ENCODE measurements at regions not wholly inside any gene's neighbourhood (a gene's known extent, or its start where the extent isn't known, plus 50 kb on each side); places are given as distances from the start of the nearest gene placed in this dataset.

DNA sequence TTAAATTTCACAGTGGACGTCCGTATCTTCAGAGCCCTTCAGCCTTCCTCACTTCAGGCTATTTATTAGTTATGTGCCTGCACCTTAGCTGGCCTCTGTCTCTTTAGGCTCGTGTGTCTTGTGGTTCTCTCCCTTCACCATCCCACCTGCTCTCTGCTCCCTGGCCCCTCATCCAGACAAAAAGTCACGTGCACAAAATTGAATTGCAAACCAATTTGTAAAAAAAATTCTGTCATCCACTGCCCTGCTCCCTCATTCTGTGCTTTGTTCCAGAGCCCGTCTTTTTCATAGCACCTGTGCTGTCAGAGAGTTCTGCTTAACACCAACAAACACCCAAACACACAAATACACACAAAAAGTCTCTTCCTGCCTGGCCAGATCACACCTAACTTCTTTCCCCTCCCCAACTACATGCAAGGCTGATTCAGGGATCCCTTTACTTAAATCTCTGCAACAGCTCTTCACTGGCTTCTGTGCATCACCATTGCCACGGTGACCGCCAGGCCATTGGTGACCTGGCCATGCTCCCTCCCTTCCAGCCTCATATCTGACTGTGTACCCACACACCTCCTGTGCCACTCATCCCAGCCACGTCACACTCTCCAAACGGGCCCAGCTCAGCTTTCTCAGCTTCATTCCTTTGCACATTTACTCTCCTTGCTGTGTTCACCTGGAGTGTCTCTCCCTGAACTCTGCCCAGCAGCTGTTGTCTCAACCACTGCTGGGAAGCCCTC, 205.7 kb downstream of the TTC8 start:
- no peaks in the 10 kb centered on the region for H3K4me1 ChIP-seq (ENCODE audit: low read depth)
- H3K4me3 ChIP-seq = no peak overlapping the region
- TF ChIP-seq, protein P1, sequence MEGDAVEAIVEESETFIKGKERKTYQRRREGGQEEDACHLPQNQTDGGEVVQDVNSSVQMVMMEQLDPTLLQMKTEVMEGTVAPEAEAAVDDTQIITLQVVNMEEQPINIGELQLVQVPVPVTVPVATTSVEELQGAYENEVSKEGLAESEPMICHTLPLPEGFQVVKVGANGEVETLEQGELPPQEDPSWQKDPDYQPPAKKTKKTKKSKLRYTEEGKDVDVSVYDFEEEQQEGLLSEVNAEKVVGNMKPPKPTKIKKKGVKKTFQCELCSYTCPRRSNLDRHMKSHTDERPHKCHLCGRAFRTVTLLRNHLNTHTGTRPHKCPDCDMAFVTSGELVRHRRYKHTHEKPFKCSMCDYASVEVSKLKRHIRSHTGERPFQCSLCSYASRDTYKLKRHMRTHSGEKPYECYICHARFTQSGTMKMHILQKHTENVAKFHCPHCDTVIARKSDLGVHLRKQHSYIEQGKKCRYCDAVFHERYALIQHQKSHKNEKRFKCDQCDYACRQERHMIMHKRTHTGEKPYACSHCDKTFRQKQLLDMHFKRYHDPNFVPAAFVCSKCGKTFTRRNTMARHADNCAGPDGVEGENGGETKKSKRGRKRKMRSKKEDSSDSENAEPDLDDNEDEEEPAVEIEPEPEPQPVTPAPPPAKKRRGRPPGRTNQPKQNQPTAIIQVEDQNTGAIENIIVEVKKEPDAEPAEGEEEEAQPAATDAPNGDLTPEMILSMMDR (IDR thresholded peaks at IDR 0.05; ENCODE audit: low read depth, low read length) = no peak
- no peak overlapping the region for H3K27ac ChIP-seq
- H3K36me3 ChIP-seq = no peaks in the 10 kb centered on the region
- H3K9me3 ChIP-seq (ENCODE audit: low read depth) = no peaks in the 10 kb centered on the region
- peaks cover 56% of the 10 kb centered on the region for H3K27me3 ChIP-seq
- no peak for DNase-seq (ENCODE audit: low read depth in 1 of 2, low spot score in 1 of 2)

DNA sequence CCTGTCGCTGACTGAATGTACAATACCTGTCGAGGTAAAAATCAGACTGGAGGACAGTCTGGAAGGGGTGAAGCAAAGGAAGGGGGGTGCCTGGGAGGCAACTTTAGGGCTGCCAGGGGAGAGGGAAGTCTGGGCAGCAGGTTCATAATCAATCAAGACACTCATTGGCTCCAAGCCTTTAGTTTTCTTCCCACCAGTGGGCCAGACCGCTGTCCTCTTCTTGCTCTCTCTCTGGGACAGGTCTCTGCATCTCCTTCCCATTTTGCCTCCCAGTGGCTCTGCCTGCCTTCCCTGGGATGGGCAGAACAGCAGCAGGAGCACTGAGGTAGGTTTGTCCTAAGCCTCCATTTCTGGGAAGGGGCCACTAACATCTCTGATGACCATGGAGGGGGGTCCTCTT, 206.5 kb downstream of the TTC8 start:
- Histone ChIP-seq H3K4me1 (ENCODE audit: low read depth) (no peaks in the 10 kb centered on the region), H3K36me3 (no peaks in the 10 kb centered on the region), H3K4me3 (no peak overlapping the region), H3K9me3 (ENCODE audit: low read depth) (no peaks in the 10 kb centered on the region), H3K27me3 (peaks cover 48% of the 10 kb centered on the region), H3K27ac (no peak overlapping the region)
- DNase-seq (ENCODE audit: low read depth in 1 of 2, low spot score in 1 of 2) = no peak
- TF ChIP-seq, protein P1 (IDR thresholded peaks at IDR 0.05; ENCODE audit: low read depth, low read length) = no peak

DNA sequence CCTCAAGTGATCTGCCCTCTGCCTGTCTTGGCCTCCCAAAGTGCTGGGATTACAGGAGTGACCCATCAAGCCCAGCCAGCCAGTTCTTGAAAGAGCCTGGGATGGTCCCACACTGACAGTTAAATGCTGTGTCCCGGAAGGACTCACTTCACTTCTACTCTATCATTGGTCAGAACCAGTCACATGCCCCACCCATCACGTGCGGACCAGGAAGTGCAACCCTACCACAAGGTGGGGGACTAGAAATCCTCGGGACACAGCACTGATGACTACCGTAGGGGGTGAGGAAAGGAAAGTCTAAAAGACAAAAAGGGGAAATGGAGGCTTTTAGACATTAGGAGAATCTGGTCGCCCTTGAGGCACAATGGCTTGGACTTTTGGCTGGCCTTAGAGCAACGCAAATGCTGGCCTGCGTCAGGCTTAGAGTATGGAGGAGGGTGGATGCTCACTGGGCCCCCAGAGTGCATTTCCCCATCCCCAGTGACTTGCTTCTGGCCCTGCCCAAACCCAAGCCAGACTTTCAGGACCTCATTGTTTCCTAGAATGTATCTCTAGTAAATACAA, 207.7 kb downstream of the TTC8 start:
- Histone ChIP-seq H3K4me1 (ENCODE audit: low read depth) (no peaks in the 10 kb centered on the region), H3K27me3 (peaks cover 36% of the 10 kb centered on the region), H3K36me3 (no peaks in the 10 kb centered on the region), H3K27ac (no peak overlapping the region), H3K4me3 (no peak overlapping the region), H3K9me3 (ENCODE audit: low read depth) (no peaks in the 10 kb centered on the region)
- no peak for DNase-seq (ENCODE audit: low read depth in 1 of 2, low spot score in 1 of 2)
- TF ChIP-seq, protein P1 (IDR thresholded peaks at IDR 0.05; ENCODE audit: low read depth, low read length) = no peak

DNA sequence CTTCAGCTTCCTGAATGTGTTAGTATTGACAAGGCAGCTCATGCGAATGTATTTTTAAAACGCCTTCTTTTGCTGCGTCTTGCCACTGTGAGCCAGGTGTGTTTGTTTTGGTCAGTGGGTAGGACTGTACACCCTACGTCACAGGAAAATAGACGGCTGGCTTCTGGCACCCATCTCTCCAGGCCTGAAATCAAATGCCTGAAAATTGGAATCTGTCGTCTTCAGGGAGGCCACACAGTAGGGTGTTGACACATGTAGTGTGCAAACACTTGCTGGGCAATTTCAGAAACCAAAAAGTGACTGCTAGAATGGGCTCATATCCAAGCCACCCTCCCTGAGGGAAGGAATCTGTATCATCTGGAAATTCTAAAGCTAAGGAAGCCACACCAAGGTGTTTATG, 209.3 kb downstream of the TTC8 start:
- no peak overlapping the region for H3K27ac ChIP-seq
- H3K27me3 ChIP-seq = peaks cover 20% of the 10 kb centered on the region
- DNase-seq (ENCODE audit: low read depth in 1 of 2, low spot score in 1 of 2) = peak in 1 of 2 donors; percentile 23

DNA sequence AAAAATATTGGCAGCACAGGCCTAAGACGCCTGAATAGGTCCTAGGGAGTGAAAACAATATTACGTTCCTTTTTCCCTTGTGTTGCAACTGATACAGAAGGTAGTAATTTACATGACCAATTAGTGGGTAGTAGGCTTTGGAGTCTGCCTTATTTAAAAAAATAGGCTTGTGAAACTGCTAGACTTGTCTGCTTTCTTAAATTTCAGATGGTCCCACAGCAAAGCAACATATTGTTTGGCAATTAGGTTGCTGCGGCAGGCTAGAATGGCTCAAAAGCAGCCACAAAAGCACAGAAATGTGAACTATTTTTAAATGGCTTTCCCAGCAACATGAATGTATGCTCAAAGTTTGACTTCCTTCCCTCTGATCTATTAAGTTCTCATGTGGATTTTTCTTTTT, 211.9 kb downstream of the TTC8 start:
- H3K9me3 ChIP-seq (ENCODE audit: low read depth) = no peaks in the 10 kb centered on the region
- H3K4me1 ChIP-seq (ENCODE audit: low read depth) = no peaks in the 10 kb centered on the region
- DNase-seq (ENCODE audit: low read depth in 1 of 2, low spot score in 1 of 2) = no peak
- no peak overlapping the region for H3K27ac ChIP-seq
- peaks cover 3% of the 10 kb centered on the region for H3K27me3 ChIP-seq
- H3K36me3 ChIP-seq = no peaks in the 10 kb centered on the region
- no peak overlapping the region for H3K4me3 ChIP-seq
- TF ChIP-seq, protein P1 (IDR thresholded peaks at IDR 0.05; ENCODE audit: low read depth, low read length) = no peak

More for the DNA sequence above, 209.3 kb downstream of the TTC8 start:
- H3K36me3 ChIP-seq = no peaks in the 10 kb centered on the region
- TF ChIP-seq, protein P1 (IDR thresholded peaks at IDR 0.05; ENCODE audit: low read depth, low read length) = no peak
- H3K4me1 ChIP-seq (ENCODE audit: low read depth) = no peaks in the 10 kb centered on the region
- H3K9me3 ChIP-seq (ENCODE audit: low read depth) = no peaks in the 10 kb centered on the region
- no peak overlapping the region for H3K4me3 ChIP-seq
